Activated naive CD4-positive, alpha-beta T cell treated with anti-CD3 and anti-CD28 coated beads for 36 hours (primary cell): ENCODE measurements at regions not wholly inside any gene's neighbourhood (a gene's known extent, or its start where the extent isn't known, plus 50 kb on each side); places are given as distances from the start of the nearest gene placed in this dataset.
"Not testable (repeated sequence)": the region's sequence is repeated elsewhere in the genome, so short reads cannot be mapped to it uniquely, and the experiment has no call there.

Source experiments
- CTCF ChIA-PET: fragments of 350-600 bp; sonication (Branson Sonifier 250); formaldehyde crosslinking; loops from one replicate; lab custom pipeline; 2021; ENCODE audit warnings: antibody characterized with exemption; lab: Charles Lee
- DNase-seq: peaks from one replicate; pipeline ENCODE4 v3.0.0-alpha.2; 2020
- H3K27ac Mint-ChIP-seq: one replicate; pipeline ENCODE4 v1.8.0; 2021; ENCODE audit warnings: mild to moderate bottlenecking, mixed read lengths
- H3K27me3 Mint-ChIP-seq: one replicate; pipeline ENCODE4 v1.8.0; 2021; ENCODE audit warnings: low read depth, mixed read lengths
- H3K36me3 Mint-ChIP-seq: one replicate; pipeline ENCODE4 v1.8.0; 2021; ENCODE audit warnings: low read depth, mixed read lengths
- H3K4me1 Mint-ChIP-seq: one replicate; pipeline ENCODE4 v1.8.0; 2021; ENCODE audit warnings: low read depth, mixed read lengths
- H3K4me3 Mint-ChIP-seq: one replicate; pipeline ENCODE4 v1.8.0; 2021; ENCODE audit warnings: mild to moderate bottlenecking, moderate library complexity, mixed read lengths
- H3K9me3 Mint-ChIP-seq: one replicate; pipeline ENCODE4 v1.8.0; 2021; ENCODE audit warnings: mixed read lengths
- intact Hi-C: fragments of 100-400 bp; cut with micrococcal nuclease; formaldehyde crosslinking; loops from one replicate; pipeline ENCODE4 v1.15.1; 2023

DNA sequence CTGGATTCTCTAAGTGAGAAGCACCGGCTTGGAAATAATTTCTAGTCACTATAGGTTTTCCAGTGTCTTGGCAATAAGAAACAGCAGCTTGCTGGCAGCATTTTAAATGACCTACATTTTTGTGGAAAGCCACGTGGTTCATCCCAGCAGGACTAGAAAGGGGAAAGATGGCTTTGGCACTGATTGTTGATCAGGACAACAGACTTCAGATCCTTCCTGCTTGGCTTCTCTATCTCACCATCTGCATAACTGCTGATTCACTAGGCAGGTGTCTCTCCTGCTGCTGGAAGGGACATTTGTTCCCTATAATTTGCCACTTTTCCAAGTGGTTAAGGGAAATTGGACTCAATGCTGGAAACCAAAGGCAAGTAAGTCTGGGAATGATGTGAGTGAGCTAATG is 131.0 kb downstream of the TTC8 start:
- H3K9me3 Mint-ChIP-seq = peaks cover 20% of the 10 kb centered on the region
- DNase-seq = no peak
- H3K27me3 Mint-ChIP-seq = peaks cover 9% of the 10 kb centered on the region
- no peaks in the 10 kb centered on the region for H3K4me1 Mint-ChIP-seq
- CTCF ChIA-PET = no interaction called here
- H3K36me3 Mint-ChIP-seq = peaks cover 7% of the 10 kb centered on the region
- no peak overlapping the region for H3K27ac Mint-ChIP-seq
- H3K4me3 Mint-ChIP-seq = no peak overlapping the region
- intact Hi-C loops = no loop called here

- intact Hi-C loops = no loop called here
- Mint-ChIP-seq H3K4me3 (no peak overlapping the region), H3K4me1 (no peaks in the 10 kb centered on the region), H3K9me3 (no peaks in the 10 kb centered on the region), H3K27ac (no peak overlapping the region), H3K36me3 (no peaks in the 10 kb centered on the region), H3K27me3 (peaks cover 6% of the 10 kb centered on the region)
- DNase-seq = no peak
- CTCF ChIA-PET = interaction anchor here (0.6 kb wide), 1 partner anchor 64 kb away, joined by 3 read pairs; no protein-coding TSS in a partner anchor
Observed at GRCh38 chr14:88960496-88960895, 136.0 kb downstream of the TTC8 start.

- H3K27me3 Mint-ChIP-seq = peaks cover 8% of the 10 kb centered on the region
- DNase-seq = no peak
- intact Hi-C loops = no loop called here
- no peaks in the 10 kb centered on the region for H3K36me3 Mint-ChIP-seq
- no peaks in the 10 kb centered on the region for H3K4me1 Mint-ChIP-seq
- no peak overlapping the region for H3K4me3 Mint-ChIP-seq
- H3K9me3 Mint-ChIP-seq = no peaks in the 10 kb centered on the region
- CTCF ChIA-PET = interaction anchor here (0.6 kb wide), 1 partner anchor 63 kb away, joined by 3 read pairs; no protein-coding TSS in a partner anchor
- H3K27ac Mint-ChIP-seq = no peak overlapping the region
Observed at GRCh38 chr14:88961214-88961613, 136.8 kb downstream of the TTC8 start.

DNA sequence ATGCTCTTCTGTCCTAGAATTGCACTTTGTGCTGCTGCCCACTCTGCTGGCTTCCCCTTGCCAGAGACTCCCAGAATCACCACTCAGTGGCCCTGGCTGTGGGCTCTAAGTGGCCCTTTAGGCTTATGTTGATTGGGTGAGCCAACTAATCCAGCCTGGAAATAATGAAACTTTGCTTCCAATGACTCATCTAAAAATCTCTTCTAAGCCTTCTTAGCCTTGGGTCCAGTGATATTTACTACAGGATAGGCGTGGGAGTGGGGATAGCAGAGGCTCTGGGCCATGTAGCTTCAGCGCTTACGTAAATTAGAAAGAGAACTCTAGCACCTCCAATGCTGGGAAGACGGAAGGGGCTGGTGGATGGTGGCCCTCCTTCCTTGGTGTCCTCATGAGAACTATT is 137.9 kb downstream of the TTC8 start:
- CTCF ChIA-PET = no interaction called here
- intact Hi-C loops = no loop called here
- no peak overlapping the region for H3K4me3 Mint-ChIP-seq

DNA sequence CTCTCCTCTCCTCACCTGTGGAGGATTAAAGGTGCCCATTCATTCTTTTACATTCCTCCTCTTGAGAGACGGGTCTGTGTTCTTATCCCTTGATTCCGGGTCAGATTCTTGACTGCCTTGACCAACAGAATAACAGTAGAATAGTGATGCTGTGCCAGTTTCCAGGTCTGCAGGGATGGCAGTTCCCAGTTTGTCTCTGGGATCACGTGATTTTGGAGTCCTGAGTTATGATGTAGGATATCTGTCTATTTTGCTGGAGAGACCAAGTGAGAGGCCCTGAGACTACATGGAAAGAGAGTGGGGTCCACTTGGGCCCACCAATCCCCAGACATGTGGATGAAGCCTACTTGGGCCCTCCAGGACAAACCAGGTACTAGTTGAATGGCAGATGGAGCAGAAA is 142.8 kb downstream of the TTC8 start:
- no peak overlapping the region for H3K4me3 Mint-ChIP-seq
- peaks cover 13% of the 10 kb centered on the region for H3K27me3 Mint-ChIP-seq
- CTCF ChIA-PET = no interaction called here
- DNase-seq = no peak
- intact Hi-C loops = no loop called here
- no peaks in the 10 kb centered on the region for H3K4me1 Mint-ChIP-seq
- no peaks in the 10 kb centered on the region for H3K9me3 Mint-ChIP-seq
- H3K36me3 Mint-ChIP-seq = no peaks in the 10 kb centered on the region
- H3K27ac Mint-ChIP-seq = no peak overlapping the region

More for the DNA sequence above, 137.9 kb downstream of the TTC8 start:
- no peaks in the 10 kb centered on the region for H3K36me3 Mint-ChIP-seq
- H3K4me1 Mint-ChIP-seq = no peaks in the 10 kb centered on the region
- no peak for DNase-seq
- no peaks in the 10 kb centered on the region for H3K9me3 Mint-ChIP-seq
- no peak overlapping the region for H3K27ac Mint-ChIP-seq
- H3K27me3 Mint-ChIP-seq = peaks cover 11% of the 10 kb centered on the region

GRCh38 chr14:88975043-88975830 is 150.8 kb downstream of the TTC8 start:
- Mint-ChIP-seq H3K4me3 (no peak overlapping the region), H3K9me3 (peaks cover 4% of the 10 kb centered on the region), H3K27ac (no peak overlapping the region), H3K27me3 (peaks cover 19% of the 10 kb centered on the region), H3K36me3 (peaks cover 2% of the 10 kb centered on the region), H3K4me1 (no peaks in the 10 kb centered on the region)
- CTCF ChIA-PET = interaction anchor here (1.0 kb wide), 1 partner anchor 29 kb away, joined by 4 read pairs; no protein-coding TSS in a partner anchor
- DNase-seq = no peak
- intact Hi-C loops = no loop called here

- H3K4me3 Mint-ChIP-seq = no peak overlapping the region
- intact Hi-C loops = no loop called here
- no peaks in the 10 kb centered on the region for H3K4me1 Mint-ChIP-seq
- no peak overlapping the region for H3K27ac Mint-ChIP-seq
- CTCF ChIA-PET = interaction anchor here (1.0 kb wide), 1 partner anchor 28 kb away, joined by 4 read pairs; no protein-coding TSS in a partner anchor
- H3K27me3 Mint-ChIP-seq = peaks cover 20% of the 10 kb centered on the region
- DNase-seq = no peak
- H3K36me3 Mint-ChIP-seq = peaks cover 2% of the 10 kb centered on the region
- H3K9me3 Mint-ChIP-seq = peaks cover 4% of the 10 kb centered on the region
Observed at GRCh38 chr14:88975926-88976325, 151.5 kb downstream of the TTC8 start.

GRCh38 chr14:88980907-88981306 is 156.5 kb downstream of the TTC8 start:
- H3K36me3 Mint-ChIP-seq, H3K9me3 Mint-ChIP-seq, H3K27ac Mint-ChIP-seq, intact Hi-C loops, H3K4me3 Mint-ChIP-seq, DNase-seq, CTCF ChIA-PET, H3K4me1 Mint-ChIP-seq: not testable (repeated sequence)
- H3K27me3 Mint-ChIP-seq = peaks cover 23% of the 10 kb centered on the region

GRCh38 chr14:88981948-88982347 is 157.5 kb downstream of the TTC8 start:
- H3K27me3 Mint-ChIP-seq = peaks cover 23% of the 10 kb centered on the region
- no peak for DNase-seq
- intact Hi-C loops = no loop called here
- H3K27ac Mint-ChIP-seq = no peak overlapping the region
- CTCF ChIA-PET = no interaction called here
- no peaks in the 10 kb centered on the region for H3K4me1 Mint-ChIP-seq
- H3K36me3 Mint-ChIP-seq = peaks cover 2% of the 10 kb centered on the region
- no peak overlapping the region for H3K4me3 Mint-ChIP-seq
- peaks cover 8% of the 10 kb centered on the region for H3K9me3 Mint-ChIP-seq

DNA sequence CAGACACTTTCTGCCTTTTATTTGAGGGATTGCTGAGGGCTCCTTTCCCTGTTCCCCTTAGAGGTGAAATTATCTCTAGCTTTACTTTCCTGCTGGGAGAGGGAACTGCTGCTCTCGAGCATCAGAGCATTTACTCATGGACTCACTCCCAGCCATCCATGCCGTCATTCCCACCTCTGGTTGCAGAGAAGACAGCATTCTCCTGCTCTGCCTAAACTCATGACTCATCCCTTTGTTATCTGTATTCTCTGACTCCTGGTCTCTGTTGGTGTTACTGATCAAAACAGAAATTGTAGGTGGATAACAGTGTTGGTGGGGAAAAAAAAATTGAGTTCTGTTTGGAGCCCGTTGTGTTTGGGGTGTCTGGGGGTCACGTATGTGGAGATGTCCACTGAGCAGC is 159.3 kb downstream of the TTC8 start:
- H3K9me3 Mint-ChIP-seq = peaks cover 10% of the 10 kb centered on the region
- no peak overlapping the region for H3K4me3 Mint-ChIP-seq
- DNase-seq = no peak
- intact Hi-C loops = no loop called here
- CTCF ChIA-PET = interaction anchor here (0.6 kb wide), 1 partner anchor 409 kb away, joined by 10 read pairs; no protein-coding TSS in a partner anchor
- H3K4me1 Mint-ChIP-seq = no peaks in the 10 kb centered on the region
- H3K27ac Mint-ChIP-seq = no peak overlapping the region
- H3K36me3 Mint-ChIP-seq = peaks cover 2% of the 10 kb centered on the region
- peaks cover 17% of the 10 kb centered on the region for H3K27me3 Mint-ChIP-seq

DNA sequence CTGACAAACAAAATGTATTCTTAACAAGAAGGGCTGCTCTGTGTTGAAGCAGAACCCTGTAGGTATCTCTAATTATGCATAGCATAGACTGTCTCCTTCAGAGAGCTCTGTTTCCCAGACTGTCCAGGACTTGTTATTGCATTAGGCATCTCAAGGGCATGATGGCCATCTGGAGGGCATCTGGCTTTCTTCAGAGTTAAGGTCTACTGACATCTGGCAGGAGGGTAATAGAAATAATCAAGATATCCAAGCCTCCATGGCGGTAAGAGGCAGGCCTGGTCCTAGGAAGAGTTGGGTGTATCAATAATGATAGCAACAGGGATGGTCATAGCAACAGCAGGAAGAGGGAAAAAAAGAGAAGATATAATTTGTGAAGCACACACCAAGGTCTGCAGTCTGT is 161.2 kb downstream of the TTC8 start:
- H3K27ac Mint-ChIP-seq = no peak overlapping the region
- no peaks in the 10 kb centered on the region for H3K36me3 Mint-ChIP-seq
- intact Hi-C loops = no loop called here
- CTCF ChIA-PET = no interaction called here
- H3K27me3 Mint-ChIP-seq = peaks cover 5% of the 10 kb centered on the region
- no peaks in the 10 kb centered on the region for H3K4me1 Mint-ChIP-seq
- DNase-seq = no peak
- H3K9me3 Mint-ChIP-seq = peaks cover 7% of the 10 kb centered on the region
- H3K4me3 Mint-ChIP-seq = no peak overlapping the region

DNA sequence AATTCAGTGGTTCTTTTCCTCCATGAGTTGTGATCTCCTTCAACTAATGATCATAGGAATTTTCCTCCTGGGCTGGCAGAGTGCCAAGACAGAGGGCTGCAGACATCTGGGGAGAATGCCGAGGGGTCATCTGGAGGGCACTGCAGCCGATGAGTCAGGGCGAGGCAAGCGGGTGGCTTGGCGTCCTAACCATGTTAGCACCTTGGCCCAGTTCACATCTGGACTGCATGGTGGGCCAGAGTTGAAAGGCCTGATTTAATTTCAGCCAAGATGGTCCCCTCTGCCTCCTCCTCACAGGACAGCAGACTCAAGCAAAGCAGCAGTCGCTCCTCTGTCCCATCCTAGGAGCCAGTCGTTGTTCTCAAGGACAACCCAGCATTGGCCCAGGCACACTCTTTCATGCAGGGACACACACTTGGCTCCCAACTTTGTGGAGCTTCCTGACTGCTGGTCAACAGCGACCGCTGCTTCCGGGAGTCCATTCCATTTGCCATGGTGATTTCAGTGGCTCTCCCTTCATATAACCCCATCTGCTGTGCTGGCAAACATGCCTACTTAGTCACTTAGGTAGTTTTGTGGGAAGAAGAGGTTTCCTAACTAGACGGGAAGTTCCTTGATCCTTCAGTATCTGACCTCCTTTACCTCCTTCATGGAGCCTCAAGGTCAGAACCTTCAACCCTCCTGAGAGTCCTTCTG is 161.8 kb downstream of the TTC8 start:
- no peak for DNase-seq
- no peak overlapping the region for H3K4me3 Mint-ChIP-seq
- CTCF ChIA-PET = no interaction called here
- peaks cover 5% of the 10 kb centered on the region for H3K27me3 Mint-ChIP-seq
- H3K36me3 Mint-ChIP-seq = no peaks in the 10 kb centered on the region
- H3K27ac Mint-ChIP-seq = no peak overlapping the region
- no peaks in the 10 kb centered on the region for H3K4me1 Mint-ChIP-seq
- intact Hi-C loops = no loop called here
- peaks cover 7% of the 10 kb centered on the region for H3K9me3 Mint-ChIP-seq

DNA sequence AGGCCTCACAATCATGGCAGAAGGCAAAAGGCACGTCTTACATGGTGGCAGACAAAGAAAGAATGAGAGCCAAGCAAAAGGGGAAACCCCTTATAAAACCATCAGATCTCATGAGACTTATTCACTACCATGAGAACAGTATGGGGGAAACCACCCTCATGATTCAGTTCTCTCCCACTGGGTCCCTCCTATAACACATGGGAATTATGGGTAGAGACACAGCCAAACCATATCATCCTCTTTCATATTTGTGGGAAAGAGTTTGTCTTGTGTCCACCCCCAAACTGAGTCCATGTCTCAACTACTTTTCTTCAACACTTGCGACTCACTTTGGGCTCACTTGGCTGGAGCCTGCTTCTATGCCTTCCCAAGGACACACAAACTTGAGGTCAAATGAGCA is 162.5 kb downstream of the TTC8 start:
- intact Hi-C loops, H3K36me3 Mint-ChIP-seq, DNase-seq, H3K27ac Mint-ChIP-seq, CTCF ChIA-PET, H3K9me3 Mint-ChIP-seq, H3K4me1 Mint-ChIP-seq, H3K4me3 Mint-ChIP-seq, H3K27me3 Mint-ChIP-seq: not testable (repeated sequence)
